ENCODE measurements at regions not wholly inside any gene's neighbourhood (a gene's known extent, or its start where the extent isn't known, plus 50 kb on each side); places are given as distances from the start of the nearest gene placed in this dataset.
"Not testable (repeated sequence)": the region's sequence is repeated elsewhere in the genome, so short reads cannot be mapped to it uniquely, and the experiment has no call there.

GRCh38 chr13:65825039-65825438, 1405.1 kb downstream of the PCDH9 start:
- H3K4me1 Mint-ChIP-seq (ENCODE audit: low read depth): no peaks in the 10 kb centered on the region
- no peak for DNase-seq (ENCODE audit: low spot score)
- no peak overlapping the region for H3K27ac Mint-ChIP-seq
- H3K4me3 Mint-ChIP-seq: no peak overlapping the region
- H3K36me3 Mint-ChIP-seq (ENCODE audit: low read depth): no peaks in the 10 kb centered on the region
- no peaks in the 10 kb centered on the region for H3K27me3 Mint-ChIP-seq (ENCODE audit: low read depth)
- peaks cover 19% of the 10 kb centered on the region for H3K9me3 Mint-ChIP-seq

GRCh38 chr13:65808061-65808460, 1422.1 kb downstream of the PCDH9 start:
- no peaks in the 10 kb centered on the region for H3K27me3 Mint-ChIP-seq (ENCODE audit: low read depth)
- H3K36me3 Mint-ChIP-seq (ENCODE audit: low read depth): no peaks in the 10 kb centered on the region
- no peak overlapping the region for H3K4me3 Mint-ChIP-seq
- no peak overlapping the region for H3K27ac Mint-ChIP-seq
- H3K4me1 Mint-ChIP-seq (ENCODE audit: low read depth): no peaks in the 10 kb centered on the region
- no peak for DNase-seq (ENCODE audit: low spot score)
- peaks cover 20% of the 10 kb centered on the region for H3K9me3 Mint-ChIP-seq

DNA sequence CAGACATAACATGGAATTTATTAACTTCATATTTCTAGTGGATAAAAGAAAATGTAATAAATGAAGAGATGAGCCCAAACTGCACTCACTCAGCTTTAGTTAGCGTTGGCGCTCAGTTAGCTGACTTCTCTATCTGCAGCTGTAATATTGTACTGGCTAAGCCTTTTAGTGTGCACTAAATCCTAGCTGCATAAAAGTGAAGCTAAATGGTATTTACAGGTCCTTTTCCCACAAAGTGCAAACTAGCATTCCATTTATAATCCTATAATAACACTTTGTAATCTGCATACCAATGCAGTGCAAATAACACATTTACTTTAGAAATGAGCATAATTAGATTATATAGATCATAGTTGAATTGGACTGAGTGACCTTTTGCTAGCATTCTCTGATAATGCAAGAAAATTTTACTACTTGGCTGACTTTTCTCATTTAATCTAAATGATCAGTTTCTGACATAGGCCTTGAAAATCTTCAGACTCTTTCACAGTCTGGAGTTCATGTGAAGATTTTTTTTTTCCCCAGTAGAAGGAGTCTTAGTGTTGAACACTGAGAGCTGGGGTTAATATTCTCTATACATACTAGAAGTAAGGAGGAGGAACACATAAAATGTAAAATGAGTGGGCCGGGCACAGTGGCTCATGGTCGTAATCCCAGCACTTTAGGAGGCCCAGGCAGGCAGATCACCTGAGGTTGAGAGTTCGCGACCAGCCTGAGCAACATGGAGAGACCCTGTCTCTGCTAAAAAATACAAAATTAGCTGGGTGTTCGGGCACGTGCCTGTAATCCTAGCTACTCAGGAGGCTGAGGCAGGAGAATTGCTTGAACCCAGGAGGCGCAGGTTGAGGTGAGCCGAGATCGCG, 1426.4 kb downstream of the PCDH9 start:
- Mint-ChIP-seq H3K27me3 (ENCODE audit: low read depth) (no peaks in the 10 kb centered on the region), H3K9me3 (peaks cover 17% of the 10 kb centered on the region), H3K36me3 (ENCODE audit: low read depth) (no peaks in the 10 kb centered on the region), H3K4me1 (ENCODE audit: low read depth) (no peaks in the 10 kb centered on the region), H3K27ac (no peak overlapping the region), H3K4me3 (no peak overlapping the region)
- no peak for DNase-seq (ENCODE audit: low spot score)

DNA sequence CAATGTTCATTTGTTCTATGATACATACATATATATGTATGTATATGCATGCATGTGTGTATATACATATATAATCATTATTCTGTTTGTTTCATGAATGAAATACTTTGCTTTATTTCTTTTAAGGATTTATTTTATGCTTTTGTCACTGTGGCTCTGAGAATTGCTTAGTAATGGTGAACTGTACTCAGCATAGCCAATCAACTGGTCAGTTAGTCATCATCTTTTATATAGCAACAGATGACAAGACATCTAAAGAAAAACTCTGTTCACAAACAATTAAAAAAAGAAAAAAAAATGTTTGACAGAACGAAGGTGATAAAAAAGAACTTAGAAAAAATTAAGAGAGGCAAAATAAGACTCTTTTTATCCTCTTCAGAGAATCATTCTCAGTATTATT, 1440.3 kb downstream of the PCDH9 start:
- Mint-ChIP-seq H3K27me3 (ENCODE audit: low read depth) (no peaks in the 10 kb centered on the region), H3K27ac (no peak overlapping the region), H3K4me1 (ENCODE audit: low read depth) (no peaks in the 10 kb centered on the region), H3K36me3 (ENCODE audit: low read depth) (no peaks in the 10 kb centered on the region), H3K9me3 (peaks cover 21% of the 10 kb centered on the region), H3K4me3 (no peak overlapping the region)
- no peak for DNase-seq (ENCODE audit: low spot score)

- Mint-ChIP-seq H3K9me3 (peaks cover 30% of the 10 kb centered on the region), H3K4me3 (no peak overlapping the region), H3K36me3 (ENCODE audit: low read depth) (no peaks in the 10 kb centered on the region), H3K4me1 (ENCODE audit: low read depth) (no peaks in the 10 kb centered on the region), H3K27ac (no peak overlapping the region), H3K27me3 (ENCODE audit: low read depth) (no peaks in the 10 kb centered on the region)
- DNase-seq (ENCODE audit: low spot score): no peak
Measured at GRCh38 chr13:65787082-65787481, 1443.1 kb downstream of the PCDH9 start.

DNA sequence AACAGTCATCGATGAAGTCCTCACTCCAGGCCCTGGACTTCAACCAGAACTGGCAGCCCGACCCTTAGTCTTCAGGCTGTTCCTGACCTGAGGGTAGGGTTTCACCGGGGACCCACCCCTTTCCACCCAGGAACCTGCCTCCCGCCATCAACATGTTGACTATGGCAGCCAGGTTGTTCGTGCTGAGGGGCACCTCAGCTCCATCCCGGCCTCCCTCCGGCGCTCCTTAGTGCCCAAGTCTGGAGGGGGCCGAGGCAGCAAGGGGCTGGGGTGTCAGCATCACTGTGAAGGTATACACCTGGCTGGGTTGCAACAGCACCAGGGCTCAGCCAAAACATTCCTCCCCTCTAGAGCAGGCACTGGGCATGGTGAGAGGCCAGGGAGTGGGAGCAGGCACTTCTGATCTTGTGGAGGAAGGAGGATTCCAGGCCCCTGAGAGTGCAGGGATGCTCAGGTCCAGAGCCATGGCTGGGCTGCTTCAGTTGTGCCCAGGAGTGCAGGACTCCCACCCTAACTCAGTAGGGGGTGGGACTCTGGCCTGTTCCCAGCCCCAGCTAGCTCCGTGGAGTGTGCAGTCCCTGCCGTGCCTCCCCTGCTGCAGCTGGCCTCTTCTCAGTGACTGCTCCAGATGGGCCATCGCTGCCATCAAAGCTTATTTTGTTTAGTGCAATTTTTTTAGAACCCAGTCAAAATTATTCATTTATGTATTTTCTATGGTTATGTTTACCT, 1445.9 kb downstream of the PCDH9 start:
- Mint-ChIP-seq H3K9me3 (peaks cover 39% of the 10 kb centered on the region), H3K27ac (no peak overlapping the region), H3K4me3 (no peak overlapping the region), H3K27me3 (ENCODE audit: low read depth) (no peaks in the 10 kb centered on the region), H3K36me3 (ENCODE audit: low read depth) (no peaks in the 10 kb centered on the region), H3K4me1 (ENCODE audit: low read depth) (no peaks in the 10 kb centered on the region)
- no peak for DNase-seq (ENCODE audit: low spot score)

- H3K9me3 Mint-ChIP-seq: peaks cover 37% of the 10 kb centered on the region
- H3K27ac Mint-ChIP-seq: no peak overlapping the region
- no peaks in the 10 kb centered on the region for H3K4me1 Mint-ChIP-seq (ENCODE audit: low read depth)
- DNase-seq (ENCODE audit: low spot score): no peak
- H3K27me3 Mint-ChIP-seq (ENCODE audit: low read depth): no peaks in the 10 kb centered on the region
- no peaks in the 10 kb centered on the region for H3K36me3 Mint-ChIP-seq (ENCODE audit: low read depth)
- no peak overlapping the region for H3K4me3 Mint-ChIP-seq
Measured at GRCh38 chr13:65783383-65783782, 1446.8 kb downstream of the PCDH9 start.

DNA sequence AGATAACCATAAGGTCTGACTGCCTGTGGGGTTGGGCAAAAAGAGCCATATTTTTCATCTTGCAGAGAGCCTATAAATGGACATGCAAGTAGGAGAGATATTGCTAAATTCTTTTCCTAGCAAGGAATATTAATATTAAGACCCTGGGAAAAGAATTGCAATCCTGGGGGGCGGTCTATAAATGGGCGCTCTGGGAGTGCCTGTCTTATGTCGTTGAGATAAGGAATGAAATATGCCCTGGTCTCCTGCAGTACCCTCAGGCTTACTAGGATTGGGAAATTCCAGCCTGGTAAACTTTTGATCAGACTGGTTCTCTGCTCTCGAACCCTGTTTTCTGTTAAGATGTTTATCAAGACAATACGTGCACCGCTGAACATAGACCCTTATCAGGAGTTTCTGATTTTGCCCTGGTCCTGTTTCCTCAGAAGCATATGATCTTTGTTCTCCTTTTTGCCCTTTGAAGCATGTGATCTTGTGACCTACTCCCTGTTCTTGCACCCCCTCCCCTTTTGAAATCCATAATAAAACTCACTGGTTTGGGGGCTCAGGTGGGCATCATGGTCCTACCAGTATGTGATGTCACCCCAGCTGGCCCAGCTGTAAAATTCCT, 1458.3 kb downstream of the PCDH9 start:
- H3K4me1 Mint-ChIP-seq (ENCODE audit: low read depth); H3K36me3 Mint-ChIP-seq (ENCODE audit: low read depth); H3K4me3 Mint-ChIP-seq; H3K27me3 Mint-ChIP-seq (ENCODE audit: low read depth); DNase-seq (ENCODE audit: low spot score); H3K27ac Mint-ChIP-seq: not testable (repeated sequence)
- peaks cover 29% of the 10 kb centered on the region for H3K9me3 Mint-ChIP-seq

DNA sequence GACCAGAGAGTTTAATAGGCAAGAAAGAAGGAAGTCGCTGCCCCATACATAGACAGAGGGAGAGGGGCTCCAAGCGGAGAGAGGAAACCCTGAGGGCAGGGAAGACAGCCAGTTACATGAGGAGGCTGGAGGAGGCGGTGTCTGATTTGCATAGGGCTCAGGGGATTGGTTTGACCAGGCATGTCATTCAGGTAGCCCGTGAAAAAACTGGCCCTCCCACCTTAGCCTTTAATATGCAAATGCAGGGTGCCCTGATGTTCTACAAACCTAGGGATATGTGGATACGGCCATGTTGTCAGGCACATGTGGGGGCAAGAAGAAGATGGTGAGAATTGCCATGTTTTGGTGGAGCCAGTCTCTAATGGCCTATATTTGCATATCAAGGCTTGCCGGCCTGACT, 1461.6 kb downstream of the PCDH9 start:
- H3K4me3 Mint-ChIP-seq: no peak overlapping the region
- no peaks in the 10 kb centered on the region for H3K36me3 Mint-ChIP-seq (ENCODE audit: low read depth)
- no peak for DNase-seq (ENCODE audit: low spot score)
- peaks cover 16% of the 10 kb centered on the region for H3K9me3 Mint-ChIP-seq
- no peaks in the 10 kb centered on the region for H3K4me1 Mint-ChIP-seq (ENCODE audit: low read depth)
- no peaks in the 10 kb centered on the region for H3K27me3 Mint-ChIP-seq (ENCODE audit: low read depth)
- H3K27ac Mint-ChIP-seq: no peak overlapping the region

DNA sequence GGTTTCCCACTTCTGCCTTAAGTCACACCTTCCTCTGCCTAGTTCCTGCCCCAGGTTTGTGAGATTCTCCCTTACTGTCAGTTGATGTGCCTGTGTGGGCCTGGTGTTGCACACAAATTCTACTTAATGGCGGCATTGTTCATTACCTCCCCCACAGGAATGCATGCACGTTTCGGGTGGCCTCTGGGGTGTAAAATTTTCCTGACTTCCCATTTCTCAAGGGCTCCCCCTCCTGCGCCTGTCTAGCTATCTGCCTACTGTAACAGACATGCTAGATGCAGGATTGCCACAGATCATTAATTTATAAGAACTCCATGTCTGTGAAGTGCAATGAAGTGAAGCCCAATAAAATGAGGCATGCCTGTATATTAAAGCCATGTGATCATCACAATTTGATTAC, 1466.3 kb downstream of the PCDH9 start:
- H3K27ac Mint-ChIP-seq: no peak overlapping the region
- no peaks in the 10 kb centered on the region for H3K36me3 Mint-ChIP-seq (ENCODE audit: low read depth)

GRCh38 chr13:65762012-65762411, 1468.1 kb downstream of the PCDH9 start:
- DNase-seq (ENCODE audit: low spot score): no peak
- Mint-ChIP-seq H3K4me3 (no peak overlapping the region), H3K9me3 (peaks cover 41% of the 10 kb centered on the region), H3K27me3 (ENCODE audit: low read depth) (no peaks in the 10 kb centered on the region), H3K4me1 (ENCODE audit: low read depth) (no peaks in the 10 kb centered on the region), H3K27ac (no peak overlapping the region), H3K36me3 (ENCODE audit: low read depth) (no peaks in the 10 kb centered on the region)

More for the DNA sequence above, 1466.3 kb downstream of the PCDH9 start:
- DNase-seq (ENCODE audit: low spot score): no peak
- H3K4me1 Mint-ChIP-seq (ENCODE audit: low read depth): no peaks in the 10 kb centered on the region
- no peaks in the 10 kb centered on the region for H3K27me3 Mint-ChIP-seq (ENCODE audit: low read depth)
- peaks cover 28% of the 10 kb centered on the region for H3K9me3 Mint-ChIP-seq
- no peak overlapping the region for H3K4me3 Mint-ChIP-seq

GRCh38 chr13:65756071-65756671, 1474.0 kb downstream of the PCDH9 start:
- Mint-ChIP-seq H3K36me3 (ENCODE audit: low read depth) (no peaks in the 10 kb centered on the region), H3K9me3 (peaks cover 47% of the 10 kb centered on the region), H3K27ac (no peak overlapping the region), H3K4me3 (no peak overlapping the region), H3K27me3 (ENCODE audit: low read depth) (no peaks in the 10 kb centered on the region), H3K4me1 (ENCODE audit: low read depth) (no peaks in the 10 kb centered on the region)
- DNase-seq (ENCODE audit: low spot score): no peak

GRCh38 chr13:65748227-65748626, 1481.9 kb downstream of the PCDH9 start:
- H3K27me3 Mint-ChIP-seq (ENCODE audit: low read depth): no peaks in the 10 kb centered on the region
- H3K4me1 Mint-ChIP-seq (ENCODE audit: low read depth): no peaks in the 10 kb centered on the region
- H3K27ac Mint-ChIP-seq: no peak overlapping the region
- H3K9me3 Mint-ChIP-seq: peaks cover 37% of the 10 kb centered on the region
- no peaks in the 10 kb centered on the region for H3K36me3 Mint-ChIP-seq (ENCODE audit: low read depth)
- H3K4me3 Mint-ChIP-seq: no peak overlapping the region
- DNase-seq (ENCODE audit: low spot score): no peak

DNA sequence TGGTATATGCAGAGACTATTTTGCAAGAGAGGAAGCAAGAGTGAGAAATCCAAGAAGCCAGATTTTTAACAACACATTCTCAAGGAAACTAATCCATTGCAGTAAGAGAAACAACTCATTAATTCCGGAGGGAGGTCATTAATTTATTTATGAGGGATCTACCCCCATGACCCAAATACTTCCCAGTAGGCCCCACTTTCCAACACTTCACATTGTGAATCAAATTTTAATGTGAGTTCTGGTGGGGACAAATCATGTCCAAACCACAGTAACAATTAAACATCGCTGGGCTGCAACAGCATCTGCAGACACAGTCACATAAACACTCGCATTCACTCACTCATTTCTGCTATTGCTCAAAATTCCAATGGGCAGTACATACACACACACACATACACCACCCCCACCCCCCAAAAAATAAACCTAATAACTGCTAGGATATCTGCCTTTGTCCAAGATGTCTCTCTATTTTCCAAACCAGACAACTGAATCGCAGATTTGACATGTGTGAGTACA, 1483.7 kb downstream of the PCDH9 start:
- no peak overlapping the region for H3K27ac Mint-ChIP-seq

More for the DNA sequence above, 1483.7 kb downstream of the PCDH9 start:
- Mint-ChIP-seq H3K4me3 (no peak overlapping the region), H3K36me3 (ENCODE audit: low read depth) (no peaks in the 10 kb centered on the region), H3K9me3 (peaks cover 40% of the 10 kb centered on the region), H3K27me3 (ENCODE audit: low read depth) (no peaks in the 10 kb centered on the region), H3K4me1 (ENCODE audit: low read depth) (no peaks in the 10 kb centered on the region)
- DNase-seq (ENCODE audit: low spot score): no peak
